ENCODE measurements at regions not wholly inside any gene's neighbourhood (a gene's known extent, or its start where the extent isn't known, plus 50 kb on each side); places are given as distances from the start of the nearest gene placed in this dataset.

DNA sequence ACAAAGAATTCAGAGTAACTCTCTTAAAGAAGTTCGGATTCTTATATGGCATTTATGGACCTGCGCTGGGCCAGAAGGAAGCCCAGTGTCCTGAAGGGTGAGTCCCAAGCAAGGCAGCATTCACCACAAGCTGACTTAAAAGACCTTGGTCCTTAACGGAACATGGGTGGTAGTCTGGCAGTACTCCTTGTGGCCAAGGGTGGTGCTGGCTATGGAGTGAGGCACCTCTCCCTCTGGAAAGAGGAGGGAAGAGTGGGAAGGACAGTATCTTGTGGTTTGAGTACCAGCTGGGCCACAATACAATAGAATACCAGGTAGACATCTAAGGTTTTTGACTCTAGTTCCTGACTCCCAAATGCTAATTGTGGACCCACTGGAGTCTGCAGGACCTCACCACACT lies 425.7 kb upstream of the CYLC2 start:
- TF ChIP-seq POLR2AphosphoS5 (IDR thresholded peaks at IDR 0.05) (no peak), POLR2A (IDR thresholded peaks at IDR 0.05) (no peak), EP300 (IDR thresholded peaks at IDR 0.05) (no peak)
- TF ChIP-seq, protein P1, sequence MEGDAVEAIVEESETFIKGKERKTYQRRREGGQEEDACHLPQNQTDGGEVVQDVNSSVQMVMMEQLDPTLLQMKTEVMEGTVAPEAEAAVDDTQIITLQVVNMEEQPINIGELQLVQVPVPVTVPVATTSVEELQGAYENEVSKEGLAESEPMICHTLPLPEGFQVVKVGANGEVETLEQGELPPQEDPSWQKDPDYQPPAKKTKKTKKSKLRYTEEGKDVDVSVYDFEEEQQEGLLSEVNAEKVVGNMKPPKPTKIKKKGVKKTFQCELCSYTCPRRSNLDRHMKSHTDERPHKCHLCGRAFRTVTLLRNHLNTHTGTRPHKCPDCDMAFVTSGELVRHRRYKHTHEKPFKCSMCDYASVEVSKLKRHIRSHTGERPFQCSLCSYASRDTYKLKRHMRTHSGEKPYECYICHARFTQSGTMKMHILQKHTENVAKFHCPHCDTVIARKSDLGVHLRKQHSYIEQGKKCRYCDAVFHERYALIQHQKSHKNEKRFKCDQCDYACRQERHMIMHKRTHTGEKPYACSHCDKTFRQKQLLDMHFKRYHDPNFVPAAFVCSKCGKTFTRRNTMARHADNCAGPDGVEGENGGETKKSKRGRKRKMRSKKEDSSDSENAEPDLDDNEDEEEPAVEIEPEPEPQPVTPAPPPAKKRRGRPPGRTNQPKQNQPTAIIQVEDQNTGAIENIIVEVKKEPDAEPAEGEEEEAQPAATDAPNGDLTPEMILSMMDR (IDR thresholded peaks at IDR 0.05) = no peak

Measured in upper lobe of left lung (tissue), 4 donors.